H9 (cell line): ENCODE measurements at regions not wholly inside any gene's neighbourhood (a gene's known extent, or its start where the extent isn't known, plus 50 kb on each side); places are given as distances from the start of the nearest gene placed in this dataset.

Experiments used
- DNase-seq: peaks from one replicate; pipeline ENCODE4 v3.0.0-alpha.2; 2017
- H2AFZ ChIP-seq: one replicate; pipeline ENCODE4 v1.6.1; 2013; ENCODE audit warnings: mild to moderate bottlenecking, low read length, control low read depth, moderate library complexity
- H2AK5ac ChIP-seq: 2 replicates; pipeline ENCODE4 v1.6.1; 2013; ENCODE audit warnings: low read length, control low read depth, mixed read lengths; ENCODE audit not compliant: insufficient read length
- H2BK120ac ChIP-seq: one replicate; pipeline ENCODE4 v1.6.1; 2013; ENCODE audit warnings: low read depth, mild to moderate bottlenecking, low read length, control low read depth, inconsistent platforms; ENCODE audit not compliant: poor library complexity, severe bottlenecking
- H2BK12ac ChIP-seq: 2 replicates; pipeline ENCODE4 v1.6.1; 2013; ENCODE audit warnings: low read length, control low read depth, mixed read lengths, low read depth; ENCODE audit not compliant: insufficient read length
- H2BK15ac ChIP-seq: 2 replicates; pipeline ENCODE4 v1.6.1; 2013; ENCODE audit warnings: low read depth, low read length, control low read depth
- H2BK20ac ChIP-seq: one replicate; pipeline ENCODE4 v1.6.1; 2013; ENCODE audit warnings: low read depth, mild to moderate bottlenecking, low read length, control low read depth, inconsistent platforms; ENCODE audit not compliant: poor library complexity, severe bottlenecking
- H2BK5ac ChIP-seq: 2 replicates; pipeline ENCODE4 v1.6.1; 2013; ENCODE audit warnings: low read length, control low read depth, mixed read lengths; ENCODE audit not compliant: insufficient read length
- H3K14ac ChIP-seq: 2 replicates; pipeline ENCODE4 v1.6.1; 2013; ENCODE audit warnings: low read length, control low read depth; ENCODE audit not compliant: insufficient read depth
- H3K18ac ChIP-seq: 2 replicates; pipeline ENCODE4 v1.6.1; 2013; ENCODE audit warnings: low read depth, mild to moderate bottlenecking, mixed read lengths, low read length, control low read depth; ENCODE audit not compliant: insufficient read length
- H3K23ac ChIP-seq: 2 replicates; pipeline ENCODE4 v1.6.1; 2013; ENCODE audit warnings: low read length, control low read depth, mixed read lengths, low read depth; ENCODE audit not compliant: insufficient read length
- H3K23me2 ChIP-seq: 2 replicates; pipeline ENCODE4 v1.6.1; 2013; ENCODE audit warnings: low read depth, mild to moderate bottlenecking, mixed read lengths, low read length, control low read depth; ENCODE audit not compliant: insufficient read length, poor library complexity, severe bottlenecking
- H3K27ac ChIP-seq: 2 replicates; pipeline ENCODE4 v1.5.1; 2013; ENCODE audit warnings: low read length, control low read depth, mixed read lengths, low read depth; ENCODE audit not compliant: insufficient read length
- H3K27me3 ChIP-seq: 2 replicates; pipeline ENCODE4 v1.6.1; 2013; ENCODE audit warnings: low read length, control low read depth, inconsistent platforms; ENCODE audit not compliant: insufficient read depth
- H3K4ac ChIP-seq: 2 replicates; pipeline ENCODE4 v1.6.1; 2013; ENCODE audit warnings: low read depth, mild to moderate bottlenecking, control low read depth, inconsistent platforms, low read length, moderate library complexity
- H3K4me1 ChIP-seq: 2 replicates; pipeline ENCODE4 v1.6.1; 2013; ENCODE audit warnings: low read length, control low read depth, inconsistent platforms; ENCODE audit not compliant: insufficient read depth
- H3K4me2 ChIP-seq: 2 replicates; pipeline ENCODE4 v1.6.1; 2013; ENCODE audit warnings: low read length, control low read depth, mixed read lengths; ENCODE audit not compliant: insufficient read length, insufficient read depth
- H3K56ac ChIP-seq: 2 replicates; pipeline ENCODE4 v1.6.1; 2013; ENCODE audit warnings: low read depth, mild to moderate bottlenecking, mixed read lengths, low read length, control low read depth; ENCODE audit not compliant: insufficient read length
- H3K79me1 ChIP-seq: 2 replicates; pipeline ENCODE4 v1.6.1; 2013; ENCODE audit warnings: low read depth, mild to moderate bottlenecking, moderate library complexity, low read length, control low read depth, inconsistent platforms; ENCODE audit not compliant: insufficient read depth, poor library complexity, severe bottlenecking
- H3K79me2 ChIP-seq: 2 replicates; pipeline ENCODE4 v1.6.1; 2013; ENCODE audit warnings: low read length, control low read depth, inconsistent platforms; ENCODE audit not compliant: insufficient read depth
- H3K9ac ChIP-seq: 2 replicates; pipeline ENCODE4 v1.6.1; 2013; ENCODE audit warnings: low read length, control low read depth, mixed read lengths; ENCODE audit not compliant: insufficient read length; ENCODE audit errors: extremely low read depth
- H3K9me3 ChIP-seq: one replicate; pipeline ENCODE4 v1.6.1; 2013; ENCODE audit warnings: low read depth, low read length, inconsistent platforms; ENCODE audit not compliant: control insufficient read depth
- H3T11ph ChIP-seq: one replicate; pipeline ENCODE4 v1.6.1; 2013; ENCODE audit warnings: mild to moderate bottlenecking, low read length, control low read depth, inconsistent platforms
- H4K20me1 ChIP-seq: one replicate; pipeline ENCODE4 v1.6.1; 2013; ENCODE audit not compliant: control insufficient read depth, insufficient read length, insufficient read depth
- H4K5ac ChIP-seq: 2 replicates; pipeline ENCODE4 v1.6.1; 2013; ENCODE audit warnings: low read depth, mild to moderate bottlenecking, mixed read lengths, low read length, control low read depth; ENCODE audit not compliant: insufficient read length
- H4K8ac ChIP-seq: replicated peaks from 2 replicates; pipeline ENCODE4 v1.6.1; 2013; ENCODE audit warnings: low read length, control low read depth, mixed read lengths, low read depth; ENCODE audit not compliant: insufficient read length
- H4K91ac ChIP-seq: 2 replicates; pipeline ENCODE4 v1.6.1; 2013; ENCODE audit warnings: low read depth, mild to moderate bottlenecking, moderate library complexity, mixed read lengths, low read length, control low read depth; ENCODE audit not compliant: insufficient read length
- H3K27ac Mint-ChIP-seq, 3 experiments: 2 replicates in 2 of 3; 3 replicates in 1 of 3; pipeline ENCODE4 v1.8.0; 2020 to 2021; ENCODE audit warnings: mixed read lengths in 3 of 3, mild to moderate bottlenecking in 1 of 3, moderate library complexity in 1 of 3
- H3K27me3 Mint-ChIP-seq: 2 replicates; pipeline ENCODE4 v1.8.0; 2021; ENCODE audit warnings: low read depth, mild to moderate bottlenecking, moderate library complexity, mixed read lengths
- H3K36me3 Mint-ChIP-seq, 3 experiments: 2 replicates in 2 of 3; 3 replicates in 1 of 3; pipeline ENCODE4 v1.8.0; 2020 to 2021; ENCODE audit warnings: low read depth in 3 of 3, mixed read lengths in 3 of 3; ENCODE audit not compliant: insufficient read depth in 1 of 3
- H3K4me1 Mint-ChIP-seq, 2 experiments: 2 replicates each; pipeline ENCODE4 v1.8.0; 2020; ENCODE audit warnings: mixed read lengths in 2 of 2
- H3K4me3 Mint-ChIP-seq, 2 experiments: 2 replicates in 1 of 2; 3 replicates in 1 of 2; pipeline ENCODE4 v1.8.0; 2020 to 2021; ENCODE audit warnings: mild to moderate bottlenecking in 2 of 2, mixed read lengths in 2 of 2, moderate library complexity in 1 of 2
- H3K9me3 Mint-ChIP-seq, 2 experiments: 2 replicates in 1 of 2; 3 replicates in 1 of 2; pipeline ENCODE4 v1.8.0; 2020; ENCODE audit warnings: mild to moderate bottlenecking in 2 of 2, mixed read lengths in 2 of 2, moderate library complexity in 1 of 2
- WGBS: extraction: QIAGEN DNeasy Blood & Tissue Kit; methylation state at CpG from one replicate; pipeline ENCODE4 v1.1.7; 2013; ENCODE audit warnings: missing lambda C conversion rate, low lambda C conversion rate, mixed read lengths; ENCODE audit not compliant: insufficient read length; ENCODE audit errors: extremely low coverage; 5-methylcytosine and 5-hydroxymethylcytosine counted together
- TF ChIP-seq, protein P1 (sequence below): fragments of 200-600 bp; sonication (generic); conservative IDR thresholded peaks from 3 replicates; pipeline ENCODE4 v1.8.0; 2021; ENCODE audit warnings: antibody characterized with exemption, mild to moderate bottlenecking

GRCh38 chr20:60403105-60403741 is 445.0 kb downstream of the CDH26 start:
- DNase-seq, result no peak
- H4K20me1 ChIP-seq, result no peaks in the 10 kb centered on the region
- Mint-ChIP-seq H3K36me3 (peaks cover 0 to 13% (median 5%) of the 10 kb centered on the region in 3 experiments; a peak in 4 of 7 replicates), H3K4me1 (no peaks in the 10 kb centered on the region), H3K4me3 (no peak overlapping the region), H3K27me3 (peaks cover 3% of the 10 kb centered on the region), H3K9me3 (peaks cover 15% of the 10 kb centered on the region in 2 experiments), H3K27ac (no peak overlapping the region)
- no peak overlapping the region for H4K8ac ChIP-seq
- no peak overlapping the region for H2BK15ac ChIP-seq
- no peaks in the 10 kb centered on the region for H3K23me2 ChIP-seq
- H3K79me1 ChIP-seq, result no peaks in the 10 kb centered on the region
- no peak overlapping the region for H3K4me2 ChIP-seq
- no peaks in the 10 kb centered on the region for H3K9me3 ChIP-seq
- H3K27ac ChIP-seq, result no peak overlapping the region
- H3K9ac ChIP-seq, result no peak overlapping the region
- H3K14ac ChIP-seq, result no peak overlapping the region
- H3K27me3 ChIP-seq, result no peaks in the 10 kb centered on the region
- TF ChIP-seq, protein P1, sequence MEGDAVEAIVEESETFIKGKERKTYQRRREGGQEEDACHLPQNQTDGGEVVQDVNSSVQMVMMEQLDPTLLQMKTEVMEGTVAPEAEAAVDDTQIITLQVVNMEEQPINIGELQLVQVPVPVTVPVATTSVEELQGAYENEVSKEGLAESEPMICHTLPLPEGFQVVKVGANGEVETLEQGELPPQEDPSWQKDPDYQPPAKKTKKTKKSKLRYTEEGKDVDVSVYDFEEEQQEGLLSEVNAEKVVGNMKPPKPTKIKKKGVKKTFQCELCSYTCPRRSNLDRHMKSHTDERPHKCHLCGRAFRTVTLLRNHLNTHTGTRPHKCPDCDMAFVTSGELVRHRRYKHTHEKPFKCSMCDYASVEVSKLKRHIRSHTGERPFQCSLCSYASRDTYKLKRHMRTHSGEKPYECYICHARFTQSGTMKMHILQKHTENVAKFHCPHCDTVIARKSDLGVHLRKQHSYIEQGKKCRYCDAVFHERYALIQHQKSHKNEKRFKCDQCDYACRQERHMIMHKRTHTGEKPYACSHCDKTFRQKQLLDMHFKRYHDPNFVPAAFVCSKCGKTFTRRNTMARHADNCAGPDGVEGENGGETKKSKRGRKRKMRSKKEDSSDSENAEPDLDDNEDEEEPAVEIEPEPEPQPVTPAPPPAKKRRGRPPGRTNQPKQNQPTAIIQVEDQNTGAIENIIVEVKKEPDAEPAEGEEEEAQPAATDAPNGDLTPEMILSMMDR, result no peak
- H2BK120ac ChIP-seq, result no peak overlapping the region
- H3K4ac ChIP-seq, result no peak overlapping the region
- H3K4me1 ChIP-seq, result no peaks in the 10 kb centered on the region
- H3K56ac ChIP-seq, result no peak overlapping the region
- H4K5ac ChIP-seq, result no peak overlapping the region
- no peak overlapping the region for H2AK5ac ChIP-seq
- H2BK5ac ChIP-seq, result no peak overlapping the region
- H3K79me2 ChIP-seq, result no peaks in the 10 kb centered on the region
- no CpG with 5 or more reads among the region's 8 CpGs for WGBS
- no peak overlapping the region for H2BK12ac ChIP-seq
- H4K91ac ChIP-seq, result no peak overlapping the region
- no peak overlapping the region for H2BK20ac ChIP-seq
- no peak overlapping the region for H3K23ac ChIP-seq
- no peak overlapping the region for H2AFZ ChIP-seq
- H3K18ac ChIP-seq, result no peak overlapping the region
- H3T11ph ChIP-seq, result no peak overlapping the region
